Astrocyte (in vitro differentiated cells and primary cell): ENCODE measurements at regions not wholly inside any gene's neighbourhood (a gene's known extent, or its start where the extent isn't known, plus 50 kb on each side); places are given as distances from the start of the nearest gene placed in this dataset.

Source experiments
- DNase-seq: peaks from one replicate; pipeline ENCODE4 v3.0.0-alpha.2; 2010; ENCODE audit warnings: low read depth
- FAIRE-seq: peaks from 2 replicates; lab custom pipeline; 2011; peaks lifted over from hg19 to GRCh38; lab: Jason Lieb, UNC
- H2AFZ ChIP-seq: 2 replicates; pipeline ENCODE4 v1.6.0; 2012; ENCODE audit warnings: low read depth, low read length, inconsistent platforms
- H3K27ac ChIP-seq: 2 replicates; pipeline ENCODE4 v1.5.1; 2011; ENCODE audit warnings: low read depth, low read length, inconsistent platforms
- H3K27me3 ChIP-seq: 2 replicates; pipeline ENCODE4 v1.6.0; 2011; ENCODE audit warnings: low read length, inconsistent platforms; ENCODE audit not compliant: insufficient read depth
- H3K36me3 ChIP-seq: 2 replicates; pipeline ENCODE4 v1.5.1; 2011; ENCODE audit warnings: low read length, inconsistent platforms; ENCODE audit not compliant: insufficient read depth
- H3K4me1 ChIP-seq: 2 replicates; pipeline ENCODE4 v1.5.1; 2011; ENCODE audit warnings: low read length, inconsistent platforms; ENCODE audit not compliant: insufficient read depth
- H3K4me2 ChIP-seq: 2 replicates; pipeline ENCODE4 v1.6.0; 2012; ENCODE audit warnings: low read length, inconsistent platforms
- H3K4me3 ChIP-seq: 2 replicates; pipeline ENCODE4 v1.5.1; 2011; ENCODE audit warnings: low read depth, mild to moderate bottlenecking, low read length, inconsistent platforms; ENCODE audit not compliant: insufficient read depth
- H3K79me2 ChIP-seq: 2 replicates; pipeline ENCODE4 v1.6.0; 2012; ENCODE audit warnings: mild to moderate bottlenecking, low read length, inconsistent platforms; ENCODE audit not compliant: insufficient read depth
- H3K9ac ChIP-seq: 2 replicates; pipeline ENCODE4 v1.6.0; 2012; ENCODE audit warnings: mild to moderate bottlenecking, low read length, inconsistent platforms
- H3K9me3 ChIP-seq: 2 replicates; pipeline ENCODE4 v1.5.1; 2012; ENCODE audit warnings: low read depth, mild to moderate bottlenecking, low read length, inconsistent platforms; ENCODE audit not compliant: insufficient read depth
- H4K20me1 ChIP-seq: 2 replicates; pipeline ENCODE4 v1.6.0; 2012; ENCODE audit warnings: low read length, inconsistent platforms; ENCODE audit not compliant: insufficient read depth
- H3K27ac Mint-ChIP-seq: one replicate; pipeline ENCODE4 v1.8.0; 2021; ENCODE audit warnings: mild to moderate bottlenecking, mixed read lengths; ENCODE audit not compliant: unreplicated experiment
- H3K27me3 Mint-ChIP-seq: one replicate; pipeline ENCODE4 v1.8.0; 2021; ENCODE audit warnings: low read depth, mixed read lengths; ENCODE audit not compliant: unreplicated experiment
- H3K36me3 Mint-ChIP-seq: one replicate; pipeline ENCODE4 v1.8.0; 2021; ENCODE audit warnings: low read depth, mixed read lengths; ENCODE audit not compliant: unreplicated experiment
- H3K4me1 Mint-ChIP-seq: one replicate; pipeline ENCODE4 v1.8.0; 2021; ENCODE audit warnings: low read depth, mixed read lengths; ENCODE audit not compliant: unreplicated experiment
- H3K4me3 Mint-ChIP-seq: one replicate; pipeline ENCODE4 v1.8.0; 2021; ENCODE audit warnings: mild to moderate bottlenecking, moderate library complexity, mixed read lengths; ENCODE audit not compliant: unreplicated experiment
- H3K9me3 Mint-ChIP-seq: one replicate; pipeline ENCODE4 v1.8.0; 2021; ENCODE audit warnings: mild to moderate bottlenecking, mixed read lengths; ENCODE audit not compliant: unreplicated experiment
- CTCF ChIP-seq: IDR thresholded peaks from 2 replicates; pipeline ENCODE4 v1.5.1; 2011; ENCODE audit warnings: low read depth, mild to moderate bottlenecking, inconsistent platforms, low read length, moderate library complexity; ENCODE audit not compliant: insufficient read depth
- EZH2 ChIP-seq: IDR thresholded peaks from 2 replicates; pipeline ENCODE4 v1.6.1; 2012; ENCODE audit warnings: mild to moderate bottlenecking, low read length, inconsistent platforms; ENCODE audit not compliant: insufficient read depth

- Histone ChIP-seq H3K4me2 (no peak overlapping the region), H4K20me1 (no peaks in the 10 kb centered on the region), H3K27me3 (no peaks in the 10 kb centered on the region), H3K9me3 (no peaks in the 10 kb centered on the region), H3K4me1 (no peaks in the 10 kb centered on the region), H2AFZ (no peak overlapping the region), H3K79me2 (no peaks in the 10 kb centered on the region), H3K4me3 (no peak overlapping the region), H3K36me3 (no peaks in the 10 kb centered on the region), H3K27ac (no peak overlapping the region), H3K9ac (no peak overlapping the region)
- Mint-ChIP-seq H3K9me3 (no peaks in the 10 kb centered on the region), H3K27me3 (no peaks in the 10 kb centered on the region), H3K36me3 (no peaks in the 10 kb centered on the region), H3K27ac (no peak overlapping the region), H3K4me3 (no peak overlapping the region), H3K4me1 (peaks cover 4% of the 10 kb centered on the region)
- no peak for FAIRE-seq
- DNase-seq = no peak
- TF ChIP-seq CTCF (no peak), EZH2 (no peak)
Observed at GRCh38 chr3:77932926-77933325, 893.0 kb downstream of the ROBO2 start.

- no peak overlapping the region for H2AFZ ChIP-seq
- no peaks in the 10 kb centered on the region for H3K27me3 ChIP-seq
- no peak overlapping the region for H3K4me3 Mint-ChIP-seq
- no peaks in the 10 kb centered on the region for H3K79me2 ChIP-seq
- no peaks in the 10 kb centered on the region for H4K20me1 ChIP-seq
- no peak overlapping the region for H3K4me2 ChIP-seq
- no peak overlapping the region for H3K27ac Mint-ChIP-seq
- H3K27me3 Mint-ChIP-seq = no peaks in the 10 kb centered on the region
- H3K27ac ChIP-seq = no peak overlapping the region
- peaks cover 4% of the 10 kb centered on the region for H3K4me1 Mint-ChIP-seq
- no peaks in the 10 kb centered on the region for H3K36me3 Mint-ChIP-seq
- DNase-seq (peak; percentile 2), FAIRE-seq (no peak)
- no peak overlapping the region for H3K4me3 ChIP-seq
- no peaks in the 10 kb centered on the region for H3K4me1 ChIP-seq
- H3K9me3 ChIP-seq = no peaks in the 10 kb centered on the region
- TF ChIP-seq CTCF (no peak), EZH2 (no peak)
- H3K9me3 Mint-ChIP-seq = no peaks in the 10 kb centered on the region
- H3K36me3 ChIP-seq = no peaks in the 10 kb centered on the region
- no peak overlapping the region for H3K9ac ChIP-seq
Observed at GRCh38 chr3:77933926-77934325, 894.0 kb downstream of the ROBO2 start.

GRCh38 chr3:77935418-77935817 lies 895.5 kb downstream of the ROBO2 start:
- Histone ChIP-seq H3K27me3 (no peaks in the 10 kb centered on the region), H3K27ac (no peak overlapping the region), H3K9ac (no peak overlapping the region), H3K36me3 (no peaks in the 10 kb centered on the region), H3K4me1 (no peaks in the 10 kb centered on the region), H3K4me2 (no peak overlapping the region), H3K4me3 (no peak overlapping the region), H3K79me2 (no peaks in the 10 kb centered on the region), H4K20me1 (no peaks in the 10 kb centered on the region), H2AFZ (no peak overlapping the region), H3K9me3 (no peaks in the 10 kb centered on the region)
- DNase-seq = no peak
- peak overlapping the region; percentile 9 for H3K27ac Mint-ChIP-seq
- no peaks in the 10 kb centered on the region for H3K27me3 Mint-ChIP-seq
- FAIRE-seq = no peak
- H3K4me1 Mint-ChIP-seq = peaks cover 3% of the 10 kb centered on the region
- no peaks in the 10 kb centered on the region for H3K9me3 Mint-ChIP-seq
- H3K36me3 Mint-ChIP-seq = no peaks in the 10 kb centered on the region
- no peak for TF ChIP-seq CTCF
- TF ChIP-seq EZH2 = no peak
- no peak overlapping the region for H3K4me3 Mint-ChIP-seq
